Naive thymus-derived CD4-positive, alpha-beta T cell (primary cell): ENCODE measurements at regions not wholly inside any gene's neighbourhood (a gene's known extent, or its start where the extent isn't known, plus 50 kb on each side); places are given as distances from the start of the nearest gene placed in this dataset.

Source experiments
- ATAC-seq: fragments of 150-1000 bp; cut with Tn5 transposase; 2 replicates; pipeline ENCODE4 v1.10.0; 2021; ENCODE audit warnings: mild to moderate bottlenecking, moderate library complexity
- CTCF ChIA-PET: fragments of 350-600 bp; sonication (Branson Sonifier 250); formaldehyde crosslinking; loops from one replicate; lab custom pipeline; 2021; ENCODE audit warnings: antibody characterized with exemption; lab: Charles Lee
- POLR2A ChIA-PET: fragments of 350-600 bp; sonication (Branson Sonifier 250); formaldehyde crosslinking; loops from one replicate; lab custom pipeline; 2021; ENCODE audit warnings: antibody characterized with exemption, inconsistent platforms; lab: Charles Lee
- DNase-seq, 9 donors: peaks; one replicate each; pipeline versions ENCODE4 v3.0.0 to v3.0.0-alpha.2; 2020 to 2022; ENCODE audit warnings: mixed read lengths in 1 of 9
- H3K27ac ChIP-seq: one replicate; pipeline ENCODE4 v1.7.0; 2013; ENCODE audit warnings: mild to moderate bottlenecking, low read depth, low read length, moderate library complexity
- H3K27me3 ChIP-seq, 2 donors: one replicate each; pipeline ENCODE4 v1.7.0; 2013; ENCODE audit warnings: low read length in 2 of 2, mild to moderate bottlenecking in 2 of 2, moderate library complexity in 2 of 2; ENCODE audit not compliant: control insufficient read depth in 2 of 2, insufficient read depth in 2 of 2
- H3K36me3 ChIP-seq, 3 experiments: 1 replicate in 2 of 3; 2 replicates in 1 of 3; pipeline ENCODE4 v1.7.0; 2013; ENCODE audit warnings: low read length in 3 of 3, mild to moderate bottlenecking in 3 of 3, moderate library complexity in 1 of 3; ENCODE audit not compliant: insufficient read depth in 3 of 3, control insufficient read depth in 2 of 3
- H3K4me1 ChIP-seq, 2 donors: one replicate each; pipeline ENCODE4 v1.7.0; 2013; ENCODE audit warnings: low read length in 2 of 2, mild to moderate bottlenecking in 2 of 2, moderate library complexity in 1 of 2; ENCODE audit not compliant: control insufficient read depth in 2 of 2, insufficient read depth in 2 of 2
- H3K4me3 ChIP-seq: 2 replicates; pipeline ENCODE4 v1.7.0; 2013; ENCODE audit warnings: mild to moderate bottlenecking, low read length
- H3K9me3 ChIP-seq, 3 experiments: 1 replicate in 2 of 3; 2 replicates in 1 of 3; pipeline ENCODE4 v1.7.0; 2013; ENCODE audit warnings: low read length in 3 of 3; ENCODE audit not compliant: control insufficient read depth in 2 of 3
- H3K27ac Mint-ChIP-seq, 9 donors: one replicate each; pipeline ENCODE4 v1.8.0; 2020 to 2022; ENCODE audit warnings: mixed read lengths in 9 of 9, mild to moderate bottlenecking in 8 of 9, moderate library complexity in 5 of 9, inconsistent platforms in 2 of 9
- H3K27me3 Mint-ChIP-seq, 5 donors: one replicate each; pipeline ENCODE4 v1.8.0; 2021 to 2022; ENCODE audit warnings: mixed read lengths in 5 of 5, mild to moderate bottlenecking in 1 of 5
- H3K36me3 Mint-ChIP-seq, 5 donors: one replicate each; pipeline ENCODE4 v1.8.0; 2020 to 2022; ENCODE audit warnings: mixed read lengths in 5 of 5, mild to moderate bottlenecking in 3 of 5, inconsistent platforms in 1 of 5
- H3K4me1 Mint-ChIP-seq, 7 donors: one replicate each; pipeline ENCODE4 v1.8.0; 2020 to 2022; ENCODE audit warnings: mixed read lengths in 7 of 7, mild to moderate bottlenecking in 3 of 7, inconsistent platforms in 1 of 7
- H3K4me3 Mint-ChIP-seq, 10 donors: one replicate each; pipeline ENCODE4 v1.8.0; 2020 to 2022; ENCODE audit warnings: mild to moderate bottlenecking in 10 of 10, mixed read lengths in 10 of 10, moderate library complexity in 6 of 10, inconsistent platforms in 2 of 10
- H3K9me3 Mint-ChIP-seq, 11 donors: one replicate each; pipeline ENCODE4 v1.8.0; 2020 to 2022; ENCODE audit warnings: mixed read lengths in 11 of 11, mild to moderate bottlenecking in 4 of 11, inconsistent platforms in 1 of 11, moderate library complexity in 1 of 11
- intact Hi-C, 2 donors: fragments of 100-400 bp; cut with micrococcal nuclease; formaldehyde crosslinking; loops; one replicate each; pipeline ENCODE4 v1.15.1; 2023

GRCh38 chr3:76570436-76571057 is 469.4 kb upstream of the ROBO2 start:
- ATAC-seq, result no peak
- intact Hi-C loops, result no loop called here
- Mint-ChIP-seq H3K36me3 (no peaks in the 10 kb centered on the region), H3K27me3 (no peaks in the 10 kb centered on the region), H3K4me3 (no peak overlapping the region), H3K9me3 (peaks cover 0 to 20% (median 2%) of the 10 kb centered on the region in 11 donors), H3K27ac (no peak overlapping the region), H3K4me1 (no peaks in the 10 kb centered on the region)
- CTCF ChIA-PET, result no interaction called here
- POLR2A ChIA-PET, result no interaction called here
- no peak for DNase-seq
- Histone ChIP-seq H3K4me3 (no peak overlapping the region), H3K36me3 (no peaks in the 10 kb centered on the region), H3K9me3 (no peaks in the 10 kb centered on the region), H3K27me3 (no peaks in the 10 kb centered on the region), H3K4me1 (no peaks in the 10 kb centered on the region), H3K27ac (no peak overlapping the region)

GRCh38 chr3:76576201-76576600 is 463.7 kb upstream of the ROBO2 start:
- CTCF ChIA-PET, result no interaction called here
- Mint-ChIP-seq H3K27me3 (no peaks in the 10 kb centered on the region), H3K36me3 (no peaks in the 10 kb centered on the region), H3K4me1 (no peaks in the 10 kb centered on the region), H3K4me3 (no peak overlapping the region), H3K9me3 (peaks cover 0 to 29% (median 4%) of the 10 kb centered on the region in 11 donors), H3K27ac (no peak overlapping the region)
- Histone ChIP-seq H3K27ac (no peak overlapping the region), H3K4me3 (no peak overlapping the region), H3K27me3 (no peaks in the 10 kb centered on the region), H3K4me1 (no peaks in the 10 kb centered on the region), H3K36me3 (no peaks in the 10 kb centered on the region), H3K9me3 (no peaks in the 10 kb centered on the region)
- POLR2A ChIA-PET, result no interaction called here
- DNase-seq (no peak), ATAC-seq (no peak)
- intact Hi-C loops, result no loop called here

- Mint-ChIP-seq H3K4me1 (no peaks in the 10 kb centered on the region), H3K27me3 (no peaks in the 10 kb centered on the region), H3K4me3 (no peak overlapping the region), H3K36me3 (peaks cover 0 to 4% (median 0%) of the 10 kb centered on the region in 5 donors), H3K27ac (no peak overlapping the region), H3K9me3 (peaks cover 0 to 25% (median 6%) of the 10 kb centered on the region in 11 donors)
- H3K4me3 ChIP-seq, result no peak overlapping the region
- DNase-seq (no peak), ATAC-seq (no peak)
- H3K9me3 ChIP-seq, result no peaks in the 10 kb centered on the region
- intact Hi-C loops, result no loop called here
- no peaks in the 10 kb centered on the region for H3K4me1 ChIP-seq
- ChIA-PET CTCF (no interaction called here), POLR2A (no interaction called here)
- no peaks in the 10 kb centered on the region for H3K27me3 ChIP-seq
- H3K27ac ChIP-seq, result no peak overlapping the region
- H3K36me3 ChIP-seq, result no peaks in the 10 kb centered on the region
Measured at GRCh38 chr3:76582098-76582497, 457.8 kb upstream of the ROBO2 start.

- ChIA-PET CTCF (no interaction called here), POLR2A (no interaction called here)
- no peaks in the 10 kb centered on the region for H3K9me3 ChIP-seq
- no peak overlapping the region for H3K4me3 ChIP-seq
- Mint-ChIP-seq H3K4me1 (no peaks in the 10 kb centered on the region), H3K27ac (no peak overlapping the region), H3K36me3 (peaks cover 0 to 4% (median 0%) of the 10 kb centered on the region in 5 donors), H3K27me3 (no peaks in the 10 kb centered on the region), H3K4me3 (no peak overlapping the region), H3K9me3 (peaks cover 0 to 25% (median 7%) of the 10 kb centered on the region in 11 donors)
- DNase-seq (no peak), ATAC-seq (no peak)
- intact Hi-C loops, result no loop called here
- H3K36me3 ChIP-seq, result no peaks in the 10 kb centered on the region
- no peaks in the 10 kb centered on the region for H3K27me3 ChIP-seq
- H3K27ac ChIP-seq, result no peak overlapping the region
- H3K4me1 ChIP-seq, result no peaks in the 10 kb centered on the region
Measured at GRCh38 chr3:76582632-76583378, 457.1 kb upstream of the ROBO2 start.

GRCh38 chr3:76585794-76586392 is 454.0 kb upstream of the ROBO2 start:
- Mint-ChIP-seq H3K9me3 (peaks cover 0 to 13% (median 4%) of the 10 kb centered on the region in 11 donors), H3K4me1 (no peaks in the 10 kb centered on the region), H3K4me3 (no peak overlapping the region), H3K36me3 (peaks cover 0 to 4% (median 0%) of the 10 kb centered on the region in 5 donors), H3K27ac (no peak overlapping the region), H3K27me3 (no peaks in the 10 kb centered on the region)
- no peaks in the 10 kb centered on the region for H3K9me3 ChIP-seq
- H3K4me3 ChIP-seq, result no peak overlapping the region
- H3K36me3 ChIP-seq, result no peaks in the 10 kb centered on the region
- intact Hi-C loops, result no loop called here
- H3K27ac ChIP-seq, result no peak overlapping the region
- ChIA-PET CTCF (no interaction called here), POLR2A (no interaction called here)
- ATAC-seq (no peak), DNase-seq (no peak)
- no peaks in the 10 kb centered on the region for H3K4me1 ChIP-seq
- H3K27me3 ChIP-seq, result no peaks in the 10 kb centered on the region

- no peaks in the 10 kb centered on the region for H3K27me3 Mint-ChIP-seq
- peaks cover 0 to 12% (median 3%) of the 10 kb centered on the region in 11 donors for H3K9me3 Mint-ChIP-seq
- H3K27ac ChIP-seq, result no peak overlapping the region
- no peak overlapping the region for H3K4me3 Mint-ChIP-seq
- no peaks in the 10 kb centered on the region for H3K27me3 ChIP-seq
- H3K36me3 ChIP-seq, result no peaks in the 10 kb centered on the region
- H3K36me3 Mint-ChIP-seq, result peaks cover 0 to 4% (median 0%) of the 10 kb centered on the region in 5 donors
- no peaks in the 10 kb centered on the region for H3K4me1 ChIP-seq
- no peak overlapping the region for H3K4me3 ChIP-seq
- ATAC-seq, result no peak
- intact Hi-C loops, result no loop called here
- no peaks in the 10 kb centered on the region for H3K4me1 Mint-ChIP-seq
- ChIA-PET CTCF (no interaction called here), POLR2A (no interaction called here)
- no peaks in the 10 kb centered on the region for H3K9me3 ChIP-seq
- DNase-seq, result no peak
- H3K27ac Mint-ChIP-seq, result no peak overlapping the region
Measured at GRCh38 chr3:76586471-76586870, 453.4 kb upstream of the ROBO2 start.
